OCI-LY1 (cell line): ENCODE measurements at regions not wholly inside any gene's neighbourhood (a gene's known extent, or its start where the extent isn't known, plus 50 kb on each side); places are given as distances from the start of the nearest gene placed in this dataset.

ENCODE experiments used
- H2AFZ ChIP-seq: fragments of 200-600 bp; sonication (generic), shearing (Covaris generic); 2 replicates; pipeline ENCODE4 v1.6.0; 2014; ENCODE audit warnings: antibody characterized with exemption, mild to moderate bottlenecking, low read length
- H3F3A ChIP-seq: fragments of 200-600 bp; sonication (generic), shearing (Covaris generic); 2 replicates; pipeline ENCODE4 v1.6.0; 2014; ENCODE audit warnings: mild to moderate bottlenecking, antibody characterized with exemption, low read length, moderate library complexity; ENCODE audit not compliant: insufficient read depth
- H3K27ac ChIP-seq: fragments of 200-600 bp; sonication (generic); 2 replicates; pipeline ENCODE4 v1.5.1; 2014; ENCODE audit warnings: low read length, mixed run types, mild to moderate bottlenecking, low read depth; ENCODE audit not compliant: poor library complexity, severe bottlenecking
- H3K27me3 ChIP-seq: fragments of 200-600 bp; sonication (generic); 2 replicates; pipeline ENCODE4 v1.6.0; 2014; ENCODE audit warnings: antibody characterized with exemption, mild to moderate bottlenecking, low read length, moderate library complexity; ENCODE audit not compliant: insufficient read depth
- H3K36me3 ChIP-seq: fragments of 200-600 bp; sonication (generic); 2 replicates; pipeline ENCODE4 v1.6.1; 2014; ENCODE audit warnings: mild to moderate bottlenecking, antibody characterized with exemption, low read length, moderate library complexity, mixed read lengths; ENCODE audit not compliant: insufficient read depth
- H3K4me1 ChIP-seq: fragments of 200-600 bp; sonication (generic); 2 replicates; pipeline ENCODE4 v1.5.1; 2014; ENCODE audit warnings: mild to moderate bottlenecking, low read length, moderate library complexity; ENCODE audit not compliant: insufficient read depth, severe bottlenecking
- H3K4me2 ChIP-seq: fragments of 200-600 bp; sonication (generic), shearing (Covaris generic); 2 replicates; pipeline ENCODE4 v1.6.1; 2014; ENCODE audit warnings: low read length
- H3K4me3 ChIP-seq: fragments of 200-600 bp; sonication (generic); 2 replicates; pipeline ENCODE4 v1.5.1; 2014; ENCODE audit warnings: low read length, low read depth, mild to moderate bottlenecking, mixed read lengths; ENCODE audit not compliant: poor library complexity, severe bottlenecking
- H3K79me2 ChIP-seq: fragments of 200-600 bp; shearing (Covaris generic); 2 replicates; pipeline ENCODE4 v1.6.1; 2016; ENCODE audit warnings: mixed run types, low read length, mixed read lengths; ENCODE audit not compliant: insufficient read depth
- H3K9ac ChIP-seq: fragments of 200-600 bp; sonication (generic), shearing (Covaris generic); 2 replicates; pipeline ENCODE4 v1.6.1; 2014; ENCODE audit warnings: mild to moderate bottlenecking, low read length, mixed read lengths
- H3K9me2 ChIP-seq: fragments of 200-600 bp; sonication (generic), shearing (Covaris generic); 2 replicates; pipeline ENCODE4 v1.6.1; 2014; ENCODE audit warnings: low read depth, mild to moderate bottlenecking, low read length, mixed read lengths
- H3K9me3 ChIP-seq: fragments of 200-600 bp; shearing (Covaris generic); 2 replicates; pipeline ENCODE4 v1.6.1; 2014; ENCODE audit warnings: low read length, mixed read lengths
- H4K20me1 ChIP-seq: fragments of 200-600 bp; sonication (generic), shearing (Covaris generic); 2 replicates; pipeline ENCODE4 v1.6.0; 2016; ENCODE audit warnings: mild to moderate bottlenecking, low read length; ENCODE audit not compliant: insufficient read depth
- CTCF ChIP-seq: fragments of 200-600 bp; sonication (generic), shearing (Covaris generic); IDR thresholded peaks from 2 replicates; pipeline ENCODE4 v1.5.1; 2017; ENCODE audit warnings: mild to moderate bottlenecking, antibody characterized with exemption, low read length, moderate library complexity, mixed read lengths
- EZH2 ChIP-seq: fragments of 200-600 bp; sonication (generic), shearing (Covaris generic); IDR thresholded peaks from 2 replicates; pipeline ENCODE4 v1.8.0; 2017; ENCODE audit warnings: borderline replicate concordance, mixed run types, mild to moderate bottlenecking, antibody characterized with exemption, low read length, moderate library complexity, mixed read lengths

GRCh38 chr13:107251341-107251740 lies 683.4 kb upstream of the ARGLU1 start:
- Histone ChIP-seq H3K9me3 (no peaks in the 10 kb centered on the region), H3K9me2 (no peaks in the 10 kb centered on the region), H3K79me2 (no peaks in the 10 kb centered on the region), H3K27me3 (no peaks in the 10 kb centered on the region), H3K4me3 (no peak overlapping the region), H4K20me1 (no peaks in the 10 kb centered on the region), H3F3A (no peaks in the 10 kb centered on the region), H3K4me2 (no peak overlapping the region), H3K36me3 (no peaks in the 10 kb centered on the region), H3K9ac (no peak overlapping the region), H2AFZ (no peak overlapping the region), H3K27ac (no peak overlapping the region), H3K4me1 (no peaks in the 10 kb centered on the region)
- no peak for TF ChIP-seq CTCF
- TF ChIP-seq EZH2: no peak

- Histone ChIP-seq H3K9me3 (no peaks in the 10 kb centered on the region), H3K4me2 (no peak overlapping the region), H3K27ac (no peak overlapping the region), H3K79me2 (no peaks in the 10 kb centered on the region), H3K4me1 (no peaks in the 10 kb centered on the region), H3K9me2 (no peaks in the 10 kb centered on the region), H3K9ac (no peak overlapping the region), H3K27me3 (no peaks in the 10 kb centered on the region), H2AFZ (no peak overlapping the region), H3K36me3 (no peaks in the 10 kb centered on the region), H3K4me3 (no peak overlapping the region), H4K20me1 (no peaks in the 10 kb centered on the region), H3F3A (no peaks in the 10 kb centered on the region)
- no peak for TF ChIP-seq CTCF
- no peak for TF ChIP-seq EZH2
Observed at GRCh38 chr13:107250628-107251027, 682.7 kb upstream of the ARGLU1 start.

GRCh38 chr13:107244241-107244640 lies 676.3 kb upstream of the ARGLU1 start:
- H3K4me1 ChIP-seq: no peaks in the 10 kb centered on the region
- H3F3A ChIP-seq: no peaks in the 10 kb centered on the region
- no peaks in the 10 kb centered on the region for H4K20me1 ChIP-seq
- H3K4me2 ChIP-seq: no peak overlapping the region
- H3K36me3 ChIP-seq: no peaks in the 10 kb centered on the region
- H3K79me2 ChIP-seq: no peaks in the 10 kb centered on the region
- H3K9me2 ChIP-seq: no peaks in the 10 kb centered on the region
- no peak for TF ChIP-seq CTCF
- no peak for TF ChIP-seq EZH2
- no peak overlapping the region for H2AFZ ChIP-seq
- no peaks in the 10 kb centered on the region for H3K27me3 ChIP-seq
- H3K9me3 ChIP-seq: no peaks in the 10 kb centered on the region
- no peak overlapping the region for H3K4me3 ChIP-seq
- H3K9ac ChIP-seq: no peak overlapping the region
- no peak overlapping the region for H3K27ac ChIP-seq
